ENCODE measurements at regions not wholly inside any gene's neighbourhood (a gene's known extent, or its start where the extent isn't known, plus 50 kb on each side); places are given as distances from the start of the nearest gene placed in this dataset.

DNA sequence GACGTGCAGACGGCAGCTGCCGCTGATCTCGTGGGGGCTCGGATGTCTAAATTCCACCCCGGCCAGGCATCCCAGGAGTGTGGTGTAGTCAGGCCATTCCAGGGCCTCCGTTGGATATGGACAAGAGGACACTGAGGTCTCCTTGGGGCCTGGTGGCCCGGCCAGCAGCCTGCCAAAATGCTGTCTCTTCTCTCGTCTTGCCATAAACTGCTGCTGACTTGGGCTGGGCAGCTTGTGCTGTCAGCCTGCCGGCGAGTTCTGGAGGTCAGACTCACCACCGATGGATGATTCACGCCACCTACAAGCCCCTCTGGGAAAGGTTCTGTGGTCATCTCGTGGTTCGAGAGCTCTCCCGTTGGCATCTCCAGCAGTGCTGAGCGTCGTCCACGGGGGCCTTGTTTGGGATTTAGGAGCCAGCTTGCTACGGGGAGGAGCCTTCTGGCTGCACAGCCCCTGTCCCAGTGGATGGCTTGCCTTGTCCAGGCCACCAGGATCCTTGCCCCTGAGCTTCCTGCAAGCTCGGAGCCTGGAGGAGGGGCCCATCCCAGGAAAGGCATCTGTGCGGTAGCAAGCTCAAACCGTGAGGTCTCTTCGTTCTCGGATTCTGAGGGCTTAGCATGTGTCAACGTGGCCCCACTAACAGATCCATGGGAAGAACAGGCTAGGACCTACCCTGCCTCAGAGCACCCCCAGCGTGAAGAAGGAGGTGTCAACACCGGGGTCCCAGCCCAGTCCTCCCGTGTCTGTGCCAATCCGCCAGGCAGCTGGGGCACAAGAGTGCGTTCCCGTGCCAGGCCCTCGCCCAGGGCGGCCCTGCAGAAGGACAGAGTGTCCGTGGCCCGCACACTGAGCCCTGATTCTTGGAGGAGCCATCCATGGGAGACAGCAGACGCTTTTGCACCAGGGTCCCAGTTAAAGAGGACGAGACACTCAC lies 1114.1 kb downstream of the BRD1 start:
- DNase-seq (ENCODE audit: low spot score) (no peak), FAIRE-seq (no peak), ATAC-seq (no peak)
- Histone ChIP-seq H2AFZ (ENCODE audit: low read length) (no peak overlapping the region), H3K9me3 (ENCODE audit: low read length) (no peaks in the 10 kb centered on the region), H3K36me3 (replicated peaks in 1 of 2; ENCODE audit: control insufficient read depth in 1 of 2, insufficient read depth in 2 of 2, low read length in 2 of 2) (peaks cover 21 to 67% of the 10 kb centered on the region in 2 experiments), H3K4me2 (ENCODE audit: low read depth, low read length) (no peak overlapping the region), H3K27me3 (ENCODE audit: control insufficient read depth in 1 of 2, insufficient read depth in 2 of 2, low read length in 2 of 2) (no peaks in the 10 kb centered on the region), H3K4me1 (ENCODE audit: insufficient read depth, low read length) (no peaks in the 10 kb centered on the region), H3K27ac (ENCODE audit: extremely low read length, insufficient read depth, low read length) (no peak overlapping the region), H3K79me2 (ENCODE audit: insufficient read depth, low read length) (peaks cover 13% of the 10 kb centered on the region), H3K9ac (ENCODE audit: insufficient read depth, low read depth, low read length) (no peak overlapping the region), H3K4me3 (replicated peaks in 1 of 3; ENCODE audit: insufficient read depth in 1 of 3, low read depth in 2 of 3, low read length in 3 of 3) (no peak overlapping the region), H4K20me1 (ENCODE audit: insufficient read depth, low read length) (peaks cover 11% of the 10 kb centered on the region; the same call in 1 of the 2 replicates)
- in situ Hi-C loops (cut with HindIII; ENCODE audit: extremely low pct_ligation_motif_present, low pct_unique_long_range_greater_than_20kb): no loop called here
- intact Hi-C loops (cut with micrococcal nuclease; ENCODE audit: unreplicated experiment): no loop called here
- 100% methylated on average over 16 of the region's 38 CpGs for WGBS (ENCODE audit: low lambda C conversion rate)
- POLR2A ChIA-PET: no interaction called here
- no peak for TF ChIP-seq ZNF296 (CRISPR knock-in tag; conservative IDR thresholded peaks at IDR 0.05)
- TF ChIP-seq NONO (IDR thresholded peaks at IDR 0.05): no peak
- no peak for TF ChIP-seq NONO (CRISPR knock-in tag; conservative IDR thresholded peaks at IDR 0.05)
- no peak for TF ChIP-seq ZNF10 (CRISPR knock-in tag; IDR thresholded peaks at IDR 0.05; ENCODE audit: borderline replicate concordance, low read depth)
- TF ChIP-seq, protein P1, sequence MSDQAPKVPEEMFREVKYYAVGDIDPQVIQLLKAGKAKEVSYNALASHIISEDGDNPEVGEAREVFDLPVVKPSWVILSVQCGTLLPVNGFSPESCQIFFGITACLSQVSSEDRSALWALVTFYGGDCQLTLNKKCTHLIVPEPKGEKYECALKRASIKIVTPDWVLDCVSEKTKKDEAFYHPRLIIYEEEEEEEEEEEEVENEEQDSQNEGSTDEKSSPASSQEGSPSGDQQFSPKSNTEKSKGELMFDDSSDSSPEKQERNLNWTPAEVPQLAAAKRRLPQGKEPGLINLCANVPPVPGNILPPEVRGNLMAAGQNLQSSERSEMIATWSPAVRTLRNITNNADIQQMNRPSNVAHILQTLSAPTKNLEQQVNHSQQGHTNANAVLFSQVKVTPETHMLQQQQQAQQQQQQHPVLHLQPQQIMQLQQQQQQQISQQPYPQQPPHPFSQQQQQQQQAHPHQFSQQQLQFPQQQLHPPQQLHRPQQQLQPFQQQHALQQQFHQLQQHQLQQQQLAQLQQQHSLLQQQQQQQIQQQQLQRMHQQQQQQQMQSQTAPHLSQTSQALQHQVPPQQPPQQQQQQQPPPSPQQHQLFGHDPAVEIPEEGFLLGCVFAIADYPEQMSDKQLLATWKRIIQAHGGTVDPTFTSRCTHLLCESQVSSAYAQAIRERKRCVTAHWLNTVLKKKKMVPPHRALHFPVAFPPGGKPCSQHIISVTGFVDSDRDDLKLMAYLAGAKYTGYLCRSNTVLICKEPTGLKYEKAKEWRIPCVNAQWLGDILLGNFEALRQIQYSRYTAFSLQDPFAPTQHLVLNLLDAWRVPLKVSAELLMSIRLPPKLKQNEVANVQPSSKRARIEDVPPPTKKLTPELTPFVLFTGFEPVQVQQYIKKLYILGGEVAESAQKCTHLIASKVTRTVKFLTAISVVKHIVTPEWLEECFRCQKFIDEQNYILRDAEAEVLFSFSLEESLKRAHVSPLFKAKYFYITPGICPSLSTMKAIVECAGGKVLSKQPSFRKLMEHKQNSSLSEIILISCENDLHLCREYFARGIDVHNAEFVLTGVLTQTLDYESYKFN (CRISPR knock-in tag; conservative IDR thresholded peaks at IDR 0.05): no peak
- TF ChIP-seq ZNF569 (CRISPR knock-in tag; IDR thresholded peaks at IDR 0.05; ENCODE audit: borderline replicate concordance): no peak
- TF ChIP-seq HOXA3 (CRISPR knock-in tag; IDR thresholded peaks at IDR 0.05): no peak
- TF ChIP-seq, protein P2, sequence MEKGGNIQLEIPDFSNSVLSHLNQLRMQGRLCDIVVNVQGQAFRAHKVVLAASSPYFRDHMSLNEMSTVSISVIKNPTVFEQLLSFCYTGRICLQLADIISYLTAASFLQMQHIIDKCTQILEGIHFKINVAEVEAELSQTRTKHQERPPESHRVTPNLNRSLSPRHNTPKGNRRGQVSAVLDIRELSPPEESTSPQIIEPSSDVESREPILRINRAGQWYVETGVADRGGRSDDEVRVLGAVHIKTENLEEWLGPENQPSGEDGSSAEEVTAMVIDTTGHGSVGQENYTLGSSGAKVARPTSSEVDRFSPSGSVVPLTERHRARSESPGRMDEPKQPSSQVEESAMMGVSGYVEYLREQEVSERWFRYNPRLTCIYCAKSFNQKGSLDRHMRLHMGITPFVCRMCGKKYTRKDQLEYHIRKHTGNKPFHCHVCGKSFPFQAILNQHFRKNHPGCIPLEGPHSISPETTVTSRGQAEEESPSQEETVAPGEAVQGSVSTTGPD (CRISPR knock-in tag; IDR thresholded peaks at IDR 0.05): no peak
- no peak for TF ChIP-seq RARA (CRISPR knock-in tag; IDR thresholded peaks at IDR 0.05)
- BruUV-seq (replicated peaks): no TSS peak
- CTCF ChIA-PET (ENCODE audit: low intra/inter-chr PET ratio, low total read pairs): no interaction called here

Data from HepG2 (cell line).